Cardiac muscle cell (in vitro differentiated cells and primary cell): ENCODE measurements at regions not wholly inside any gene's neighbourhood (a gene's known extent, or its start where the extent isn't known, plus 50 kb on each side); places are given as distances from the start of the nearest gene placed in this dataset.
"Not testable (repeated sequence)": the region's sequence is repeated elsewhere in the genome, so short reads cannot be mapped to it uniquely, and the experiment has no call there.

Source experiments
- DNase-seq, 2 donors: peaks; one replicate each; pipeline versions ENCODE4 v3.0.0 to v3.0.0-alpha.2; 2010 to 2017; ENCODE audit warnings: low read depth in 1 of 2, low spot score in 1 of 2
- H3K27ac ChIP-seq: fragments of 200-600 bp; sonication (generic); 2 replicates; pipeline ENCODE4 v1.5.1; 2016
- H3K27me3 ChIP-seq: fragments of 200-600 bp; sonication (generic); 2 replicates; pipeline ENCODE4 v1.6.0; 2016; ENCODE audit warnings: control low read depth
- H3K36me3 ChIP-seq: fragments of 200-600 bp; sonication (generic); 2 replicates; pipeline ENCODE4 v1.5.1; 2016; ENCODE audit warnings: control low read depth
- H3K4me1 ChIP-seq: fragments of 200-600 bp; sonication (generic); 2 replicates; pipeline ENCODE4 v1.8.1; 2017; ENCODE audit warnings: low read depth, mild to moderate bottlenecking, mixed run types
- H3K4me3 ChIP-seq: fragments of 200-600 bp; sonication (generic); 2 replicates; pipeline ENCODE4 v1.5.1; 2016; ENCODE audit warnings: mild to moderate bottlenecking
- H3K9me3 ChIP-seq: fragments of 200-600 bp; sonication (generic); 2 replicates; pipeline ENCODE4 v1.5.1; 2017; ENCODE audit warnings: low read depth, mild to moderate bottlenecking, control low read depth
- TF ChIP-seq, protein P1 (sequence below): IDR thresholded peaks from 2 replicates; pipeline ENCODE4 v1.5.1; 2012; ENCODE audit warnings: low read depth, mild to moderate bottlenecking, low read length

DNA sequence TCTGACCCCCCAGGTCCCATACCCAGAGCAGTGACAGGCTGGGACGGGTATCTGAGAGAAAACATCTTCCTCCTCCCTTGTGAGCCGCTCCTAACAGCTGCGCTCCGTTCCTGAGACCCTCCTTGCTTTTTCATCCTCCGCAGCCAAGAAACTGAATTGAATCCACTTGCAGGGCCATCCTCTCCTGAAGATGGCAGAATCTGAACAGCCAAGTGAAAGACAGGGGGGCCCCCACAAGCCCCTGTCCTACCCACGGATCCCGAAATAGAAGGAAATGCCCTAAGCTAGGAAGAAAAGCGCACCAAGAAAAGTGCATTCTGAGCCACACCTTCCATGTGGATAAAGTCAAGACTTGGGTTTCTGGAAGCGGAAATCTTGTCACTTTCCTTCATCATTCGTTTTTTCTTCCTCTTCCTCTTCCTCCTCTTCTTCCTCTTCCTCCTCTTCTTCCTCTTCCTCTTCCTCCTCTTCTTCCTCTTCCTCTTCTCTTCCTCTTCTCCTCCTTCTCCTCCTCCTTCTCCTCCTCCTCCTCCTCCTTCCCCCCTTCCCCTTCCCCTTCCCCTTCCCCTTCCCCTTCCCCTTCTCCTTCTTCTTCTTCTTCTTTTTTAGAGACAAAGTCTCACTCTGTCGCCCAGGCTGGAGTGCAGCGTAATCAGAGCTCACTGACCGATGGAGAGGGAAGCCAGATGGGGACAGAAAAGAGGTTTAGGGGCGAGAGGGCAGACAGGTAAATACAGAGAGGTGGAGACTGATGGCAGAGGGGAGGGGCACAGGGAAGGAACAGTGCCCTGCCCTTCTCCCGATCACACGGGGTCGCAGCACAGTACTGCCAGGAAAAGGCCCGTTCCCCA lies 86.0 kb upstream of the WWC2 start:
- TF ChIP-seq, protein P1, sequence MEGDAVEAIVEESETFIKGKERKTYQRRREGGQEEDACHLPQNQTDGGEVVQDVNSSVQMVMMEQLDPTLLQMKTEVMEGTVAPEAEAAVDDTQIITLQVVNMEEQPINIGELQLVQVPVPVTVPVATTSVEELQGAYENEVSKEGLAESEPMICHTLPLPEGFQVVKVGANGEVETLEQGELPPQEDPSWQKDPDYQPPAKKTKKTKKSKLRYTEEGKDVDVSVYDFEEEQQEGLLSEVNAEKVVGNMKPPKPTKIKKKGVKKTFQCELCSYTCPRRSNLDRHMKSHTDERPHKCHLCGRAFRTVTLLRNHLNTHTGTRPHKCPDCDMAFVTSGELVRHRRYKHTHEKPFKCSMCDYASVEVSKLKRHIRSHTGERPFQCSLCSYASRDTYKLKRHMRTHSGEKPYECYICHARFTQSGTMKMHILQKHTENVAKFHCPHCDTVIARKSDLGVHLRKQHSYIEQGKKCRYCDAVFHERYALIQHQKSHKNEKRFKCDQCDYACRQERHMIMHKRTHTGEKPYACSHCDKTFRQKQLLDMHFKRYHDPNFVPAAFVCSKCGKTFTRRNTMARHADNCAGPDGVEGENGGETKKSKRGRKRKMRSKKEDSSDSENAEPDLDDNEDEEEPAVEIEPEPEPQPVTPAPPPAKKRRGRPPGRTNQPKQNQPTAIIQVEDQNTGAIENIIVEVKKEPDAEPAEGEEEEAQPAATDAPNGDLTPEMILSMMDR = no peak
- no peaks in the 10 kb centered on the region for H3K36me3 ChIP-seq
- H3K4me1 ChIP-seq = no peaks in the 10 kb centered on the region
- H3K27me3 ChIP-seq = peaks cover 43% of the 10 kb centered on the region
- no peak overlapping the region for H3K27ac ChIP-seq
- H3K9me3 ChIP-seq = no peaks in the 10 kb centered on the region
- no peak overlapping the region for H3K4me3 ChIP-seq
- no peak for DNase-seq

DNA sequence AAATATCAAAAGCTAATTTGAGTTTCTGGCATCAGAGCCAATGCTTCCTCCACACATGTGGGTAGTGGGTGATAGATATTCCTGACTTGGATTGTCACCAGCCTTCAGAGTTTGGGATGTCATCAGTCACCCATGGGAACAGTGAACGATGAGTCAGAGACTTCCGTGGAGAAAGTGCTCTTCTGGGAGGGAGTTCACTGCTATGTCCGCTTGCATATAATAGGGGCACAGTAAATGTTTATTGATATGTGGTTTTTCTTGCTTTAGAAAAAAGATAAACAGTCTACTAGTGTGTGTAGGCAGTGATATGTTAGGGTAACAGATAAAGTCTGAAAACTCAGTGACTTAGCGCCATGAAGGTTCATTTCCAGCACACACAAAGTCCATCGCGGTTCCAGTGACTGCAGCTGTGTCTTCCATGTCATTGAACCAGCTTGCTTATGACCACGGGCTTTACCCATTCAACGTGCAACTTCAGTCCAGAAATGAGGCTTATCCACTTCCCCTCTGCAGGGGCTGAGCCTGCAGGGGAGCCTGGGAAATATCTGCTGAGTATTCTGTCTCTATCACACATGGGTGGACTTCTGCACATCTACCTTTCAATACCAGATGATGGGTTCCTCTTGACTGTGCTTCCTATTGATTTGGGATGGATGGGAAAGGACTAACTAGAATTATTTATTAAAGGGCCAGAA lies 87.7 kb upstream of the WWC2 start:
- no peak for DNase-seq
- TF ChIP-seq, protein P1 = no peak
- peaks cover 43% of the 10 kb centered on the region for H3K27me3 ChIP-seq
- no peak overlapping the region for H3K27ac ChIP-seq
- H3K36me3 ChIP-seq = no peaks in the 10 kb centered on the region
- no peak overlapping the region for H3K4me3 ChIP-seq
- H3K9me3 ChIP-seq = no peaks in the 10 kb centered on the region
- no peaks in the 10 kb centered on the region for H3K4me1 ChIP-seq

DNA sequence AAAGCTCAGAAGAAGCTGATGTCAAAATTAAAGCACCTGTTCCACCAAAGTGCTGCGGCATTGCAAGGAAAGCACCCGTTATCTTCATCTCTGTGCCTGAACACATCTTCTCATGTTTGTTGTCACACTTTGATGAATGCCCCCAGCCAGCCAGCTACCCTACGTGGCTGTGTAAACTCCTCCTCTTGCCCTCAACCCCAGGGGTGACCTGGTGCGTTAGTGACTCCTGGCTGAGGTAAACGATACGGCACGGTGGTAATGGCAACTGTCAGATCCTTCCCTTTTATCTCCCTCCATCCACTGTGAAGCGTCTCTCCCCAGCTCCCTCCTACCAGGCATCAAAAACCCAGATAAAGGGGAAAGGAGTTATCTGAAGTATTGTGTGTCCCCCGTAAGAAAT lies 90.6 kb upstream of the WWC2 start:
- Histone ChIP-seq H3K9me3 (no peaks in the 10 kb centered on the region), H3K4me3 (no peak overlapping the region), H3K27me3 (peaks cover 37% of the 10 kb centered on the region), H3K36me3 (no peaks in the 10 kb centered on the region), H3K4me1 (no peaks in the 10 kb centered on the region), H3K27ac (no peak overlapping the region)
- TF ChIP-seq, protein P1 = no peak
- no peak for DNase-seq

DNA sequence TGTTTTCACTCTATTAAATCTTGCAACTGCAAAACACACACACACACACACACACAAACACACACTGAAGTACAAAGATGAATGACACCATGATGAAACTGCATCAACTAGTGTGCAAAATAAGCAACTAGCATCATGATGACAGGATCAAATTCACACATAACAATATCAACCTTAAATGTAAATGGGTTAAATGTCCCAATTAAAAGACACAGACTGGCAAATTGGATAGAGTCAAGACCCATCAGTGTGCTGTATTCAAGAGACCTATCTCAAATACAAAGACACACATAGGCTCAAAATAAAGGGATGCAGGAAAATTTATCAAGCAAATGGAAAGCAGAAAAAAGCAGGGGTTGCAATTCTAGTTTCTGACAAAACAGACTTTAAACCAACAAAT lies 87.2 kb upstream of the DCTD start:
- not testable (repeated sequence) for H3K9me3 ChIP-seq, DNase-seq, H3K4me3 ChIP-seq, H3K27ac ChIP-seq, H3K4me1 ChIP-seq, H3K36me3 ChIP-seq, H3K27me3 ChIP-seq

DNA sequence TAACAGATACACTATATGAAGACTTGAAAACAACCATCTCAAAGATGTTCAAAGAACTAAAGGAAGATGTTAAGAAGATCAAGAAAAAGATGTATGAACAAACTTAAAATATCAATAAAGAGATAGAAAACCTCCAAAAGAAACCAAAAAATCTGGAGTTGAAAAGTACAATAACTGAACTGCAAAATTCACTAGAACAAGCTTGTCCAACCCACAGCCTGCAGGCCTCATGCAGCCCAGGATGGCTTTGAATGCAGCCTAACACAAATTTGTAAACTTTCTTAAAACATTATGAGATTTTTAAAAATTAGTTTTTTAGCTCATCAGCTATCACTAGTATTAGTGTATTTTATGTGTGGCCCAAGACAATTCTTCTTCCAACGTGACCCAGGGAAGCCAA lies 77.0 kb upstream of the DCTD start:
- H3K4me3 ChIP-seq = no peak overlapping the region
- H3K27ac ChIP-seq = no peak overlapping the region
- no peaks in the 10 kb centered on the region for H3K36me3 ChIP-seq
- no peaks in the 10 kb centered on the region for H3K27me3 ChIP-seq
- H3K9me3 ChIP-seq = no peaks in the 10 kb centered on the region
- TF ChIP-seq, protein P1 = no peak
- DNase-seq = no peak
- no peaks in the 10 kb centered on the region for H3K4me1 ChIP-seq
